ENCODE measurements at regions not wholly inside any gene's neighbourhood (a gene's known extent, or its start where the extent isn't known, plus 50 kb on each side); places are given as distances from the start of the nearest gene placed in this dataset.

GRCh38 chr1:238111081-238111480 lies 220.4 kb upstream of the ZP4 start:
- no peak overlapping the region for H2AFZ ChIP-seq (ENCODE audit: low read depth, low read length, severe bottlenecking)
- no peaks in the 10 kb centered on the region for H3K27me3 ChIP-seq (ENCODE audit: low read length)
- H3K9me2 ChIP-seq (replicated peaks; ENCODE audit: insufficient read depth, low read length), result no peaks in the 10 kb centered on the region
- H3K9ac ChIP-seq (ENCODE audit: low read length), result no peak overlapping the region
- no peaks in the 10 kb centered on the region for H3K36me3 ChIP-seq (ENCODE audit: low read length)
- no peaks in the 10 kb centered on the region for H3K79me2 ChIP-seq (ENCODE audit: insufficient read depth, low read length)
- H3K4me3 ChIP-seq (ENCODE audit: insufficient read depth, low read length, poor library complexity, severe bottlenecking), result no peak overlapping the region
- no peaks in the 10 kb centered on the region for H4K20me1 ChIP-seq (ENCODE audit: low read depth, low read length)
- no peak for TF ChIP-seq EZH2phosphoT487 (conservative IDR thresholded peaks at IDR 0.05; ENCODE audit: low read length)
- TF ChIP-seq CTCF (IDR thresholded peaks at IDR 0.05; ENCODE audit: insufficient read depth, low read length, poor library complexity, severe bottlenecking), result no peak
- no peak overlapping the region for H3K4me2 ChIP-seq (ENCODE audit: low read depth, low read length, poor library complexity, severe bottlenecking)
- no peaks in the 10 kb centered on the region for H3F3A ChIP-seq (ENCODE audit: insufficient read depth)
- H3K9me3 ChIP-seq (ENCODE audit: insufficient read depth, low read length), result no peaks in the 10 kb centered on the region
- H3K27ac ChIP-seq (ENCODE audit: low read depth, low read length), result no peak overlapping the region

- H2AFZ ChIP-seq (ENCODE audit: low read depth, low read length, severe bottlenecking), result no peak overlapping the region
- H3K9me3 ChIP-seq (ENCODE audit: insufficient read depth, low read length), result no peaks in the 10 kb centered on the region
- H3K9ac ChIP-seq (ENCODE audit: low read length), result no peak overlapping the region
- H3K4me2 ChIP-seq (ENCODE audit: low read depth, low read length, poor library complexity, severe bottlenecking), result no peak overlapping the region
- H3K9me2 ChIP-seq (replicated peaks; ENCODE audit: insufficient read depth, low read length), result no peaks in the 10 kb centered on the region
- H3K36me3 ChIP-seq (ENCODE audit: low read length), result no peaks in the 10 kb centered on the region
- no peaks in the 10 kb centered on the region for H3F3A ChIP-seq (ENCODE audit: insufficient read depth)
- no peaks in the 10 kb centered on the region for H3K27me3 ChIP-seq (ENCODE audit: low read length)
- TF ChIP-seq CTCF (IDR thresholded peaks at IDR 0.05; ENCODE audit: insufficient read depth, low read length, poor library complexity, severe bottlenecking), result no peak
- no peak for TF ChIP-seq EZH2phosphoT487 (conservative IDR thresholded peaks at IDR 0.05; ENCODE audit: low read length)
- H3K79me2 ChIP-seq (ENCODE audit: insufficient read depth, low read length), result no peaks in the 10 kb centered on the region
- H3K27ac ChIP-seq (ENCODE audit: low read depth, low read length), result no peak overlapping the region
- no peak overlapping the region for H3K4me3 ChIP-seq (ENCODE audit: insufficient read depth, low read length, poor library complexity, severe bottlenecking)
- no peaks in the 10 kb centered on the region for H4K20me1 ChIP-seq (ENCODE audit: low read depth, low read length)
Observed at GRCh38 chr1:238108417-238108816, 217.7 kb upstream of the ZP4 start.

- no peaks in the 10 kb centered on the region for H3K9me3 ChIP-seq (ENCODE audit: insufficient read depth, low read length)
- no peak overlapping the region for H2AFZ ChIP-seq (ENCODE audit: low read depth, low read length, severe bottlenecking)
- no peaks in the 10 kb centered on the region for H3K79me2 ChIP-seq (ENCODE audit: insufficient read depth, low read length)
- H3F3A ChIP-seq (ENCODE audit: insufficient read depth), result no peaks in the 10 kb centered on the region
- H3K9me2 ChIP-seq (replicated peaks; ENCODE audit: insufficient read depth, low read length), result no peaks in the 10 kb centered on the region
- no peaks in the 10 kb centered on the region for H3K36me3 ChIP-seq (ENCODE audit: low read length)
- H3K4me3 ChIP-seq (ENCODE audit: insufficient read depth, low read length, poor library complexity, severe bottlenecking), result no peak overlapping the region
- H3K4me2 ChIP-seq (ENCODE audit: low read depth, low read length, poor library complexity, severe bottlenecking), result no peak overlapping the region
- no peaks in the 10 kb centered on the region for H3K27me3 ChIP-seq (ENCODE audit: low read length)
- H3K9ac ChIP-seq (ENCODE audit: low read length), result no peak overlapping the region
- H4K20me1 ChIP-seq (ENCODE audit: low read depth, low read length), result no peaks in the 10 kb centered on the region
- H3K27ac ChIP-seq (ENCODE audit: low read depth, low read length), result no peak overlapping the region
- TF ChIP-seq EZH2phosphoT487 (conservative IDR thresholded peaks at IDR 0.05; ENCODE audit: low read length), result no peak
Observed at GRCh38 chr1:238107322-238107721, 216.6 kb upstream of the ZP4 start.

GRCh38 chr1:238104752-238105151 lies 214.0 kb upstream of the ZP4 start:
- no peaks in the 10 kb centered on the region for H3K36me3 ChIP-seq (ENCODE audit: low read length)
- H3K9ac ChIP-seq (ENCODE audit: low read length), result no peak overlapping the region
- TF ChIP-seq EZH2phosphoT487 (conservative IDR thresholded peaks at IDR 0.05; ENCODE audit: low read length) (no peak), CTCF (IDR thresholded peaks at IDR 0.05; ENCODE audit: insufficient read depth, low read length, poor library complexity, severe bottlenecking) (no peak)
- H3K9me2 ChIP-seq (replicated peaks; ENCODE audit: insufficient read depth, low read length), result no peaks in the 10 kb centered on the region
- no peaks in the 10 kb centered on the region for H3F3A ChIP-seq (ENCODE audit: insufficient read depth)
- H3K79me2 ChIP-seq (ENCODE audit: insufficient read depth, low read length), result no peaks in the 10 kb centered on the region
- H3K9me3 ChIP-seq (ENCODE audit: insufficient read depth, low read length), result no peaks in the 10 kb centered on the region
- H3K4me3 ChIP-seq (ENCODE audit: insufficient read depth, low read length, poor library complexity, severe bottlenecking), result no peak overlapping the region
- H3K27me3 ChIP-seq (ENCODE audit: low read length), result no peaks in the 10 kb centered on the region
- H4K20me1 ChIP-seq (ENCODE audit: low read depth, low read length), result no peaks in the 10 kb centered on the region
- no peak overlapping the region for H3K4me2 ChIP-seq (ENCODE audit: low read depth, low read length, poor library complexity, severe bottlenecking)
- no peak overlapping the region for H3K27ac ChIP-seq (ENCODE audit: low read depth, low read length)
- no peak overlapping the region for H2AFZ ChIP-seq (ENCODE audit: low read depth, low read length, severe bottlenecking)
